GM12873 (cell line): ENCODE measurements at regions not wholly inside any gene's neighbourhood (a gene's known extent, or its start where the extent isn't known, plus 50 kb on each side); places are given as distances from the start of the nearest gene placed in this dataset.

ENCODE experiments used
- CTCF ChIP-seq: IDR thresholded peaks from 2 replicates; pipeline ENCODE4 v1.5.1; 2012; ENCODE audit warnings: low read depth, mild to moderate bottlenecking, moderate library complexity, low read length, control low read depth; ENCODE audit not compliant: insufficient read depth; ENCODE audit errors: missing control alignments

GRCh38 chr9:129344641-129345495 is 166.8 kb upstream of the IER5L start:
- no peak for TF ChIP-seq CTCF

- TF ChIP-seq CTCF: no peak
These were observed 165.6 kb upstream of the IER5L start for GRCh38 chr9:129343424-129344375.

GRCh38 chr9:129342591-129343423 is 164.7 kb upstream of the IER5L start:
- no peak for TF ChIP-seq CTCF

- TF ChIP-seq CTCF: no peak
These were observed 163.9 kb upstream of the IER5L start for GRCh38 chr9:129341987-129342348.

GRCh38 chr9:129341171-129341986 is 163.3 kb upstream of the IER5L start:
- TF ChIP-seq CTCF: no peak

GRCh38 chr9:129340427-129341170 is 162.5 kb upstream of the IER5L start:
- TF ChIP-seq CTCF: no peak
